Neural cell (in vitro differentiated cells): ENCODE measurements at regions not wholly inside any gene's neighbourhood (a gene's known extent, or its start where the extent isn't known, plus 50 kb on each side); places are given as distances from the start of the nearest gene placed in this dataset.

Source experiments
- H2AFZ ChIP-seq: fragments of 200-600, 300-800 bp; sonication (generic), shearing (Covaris generic); 2 replicates; pipeline ENCODE4 v1.6.0; 2014; ENCODE audit warnings: low read depth, mild to moderate bottlenecking, antibody characterized with exemption, low read length, moderate library complexity
- H3F3A ChIP-seq: fragments of 200-600 bp; shearing (Covaris generic); 2 replicates; pipeline ENCODE4 v1.6.1; 2016; ENCODE audit warnings: mild to moderate bottlenecking, moderate library complexity, mixed read lengths, antibody characterized with exemption, low read length; ENCODE audit not compliant: insufficient read depth, poor library complexity, severe bottlenecking
- H3K27ac ChIP-seq: fragments of 200-600, 300-800 bp; sonication (generic), shearing (Covaris generic); 2 replicates; pipeline ENCODE4 v1.5.1; 2014; ENCODE audit warnings: mild to moderate bottlenecking, low read length, moderate library complexity
- H3K27me3 ChIP-seq: fragments of 300-800, 200-600 bp; sonication (generic), shearing (Covaris generic); 2 replicates; pipeline ENCODE4 v1.6.0; 2014; ENCODE audit warnings: mild to moderate bottlenecking, low read depth, low read length, moderate library complexity; ENCODE audit not compliant: insufficient read depth
- H3K36me3 ChIP-seq: fragments of 300-800, 200-600 bp; sonication (generic), shearing (Covaris generic); 2 replicates; pipeline ENCODE4 v1.5.1; 2014; ENCODE audit warnings: mild to moderate bottlenecking, antibody characterized with exemption, low read length, moderate library complexity; ENCODE audit not compliant: insufficient read depth
- H3K4me2 ChIP-seq: fragments of 300-800, 200-600 bp; sonication (generic), shearing (Covaris generic); 2 replicates; pipeline ENCODE4 v1.6.0; 2014; ENCODE audit warnings: mild to moderate bottlenecking, low read length
- H3K4me3 ChIP-seq: fragments of 300-800, 200-600 bp; sonication (generic), shearing (Covaris generic); 2 replicates; pipeline ENCODE4 v1.5.1; 2014; ENCODE audit warnings: mild to moderate bottlenecking, low read length, moderate library complexity
- H3K79me2 ChIP-seq: fragments of 200-600 bp; shearing (Covaris generic); replicated peaks from 2 replicates; pipeline ENCODE4 v1.6.0; 2014; ENCODE audit warnings: mild to moderate bottlenecking, low read length, moderate library complexity; ENCODE audit not compliant: insufficient read depth
- H3K9ac ChIP-seq: fragments of 300-800, 200-600 bp; sonication (generic), shearing (Covaris generic); 2 replicates; pipeline ENCODE4 v1.6.1; 2016; ENCODE audit warnings: mild to moderate bottlenecking, low read length, mixed read lengths
- H3K9me2 ChIP-seq: fragments of 200-600 bp; shearing (Covaris generic); 2 replicates; pipeline ENCODE4 v1.6.1; 2016; ENCODE audit warnings: mild to moderate bottlenecking, low read length, mixed read lengths; ENCODE audit not compliant: insufficient read depth
- H3K9me3 ChIP-seq: fragments of 200-600, 300-800 bp; sonication (generic), shearing (Covaris generic); 2 replicates; pipeline ENCODE4 v1.6.1; 2016; ENCODE audit warnings: mild to moderate bottlenecking, mixed run types, low read length, moderate library complexity, mixed read lengths
- H4K20me1 ChIP-seq: fragments of 200-600 bp; shearing (Covaris generic); 2 replicates; pipeline ENCODE4 v1.6.1; 2016; ENCODE audit warnings: mild to moderate bottlenecking, mixed run types; ENCODE audit not compliant: insufficient read depth
- CTCF ChIP-seq: fragments of 450-650 bp; IDR thresholded peaks from 2 replicates; pipeline ENCODE4 v1.5.1; 2014; ENCODE audit warnings: antibody characterized with exemption, mild to moderate bottlenecking, moderate library complexity; ENCODE audit not compliant: poor library complexity, severe bottlenecking
- EP300 ChIP-seq: fragments of 450-650 bp; conservative IDR thresholded peaks from 2 replicates; pipeline ENCODE4 v1.6.1; 2014; ENCODE audit warnings: antibody characterized with exemption, mild to moderate bottlenecking, moderate library complexity; ENCODE audit not compliant: poor library complexity, severe bottlenecking
- EZH2 ChIP-seq: fragments of 200-600, 300-800 bp; shearing (Covaris generic), sonication (generic); IDR thresholded peaks from 2 replicates; pipeline ENCODE4 v1.6.1; 2014; ENCODE audit warnings: antibody characterized with exemption, low read length, borderline replicate concordance, mild to moderate bottlenecking; ENCODE audit not compliant: insufficient read depth, poor library complexity, severe bottlenecking
- MXI1 ChIP-seq: fragments of 450-650 bp; conservative IDR thresholded peaks from 2 replicates; pipeline ENCODE4 v1.6.1; 2014; ENCODE audit warnings: antibody characterized with exemption, mild to moderate bottlenecking; ENCODE audit not compliant: poor library complexity, severe bottlenecking
- POLR2AphosphoS5 ChIP-seq: IDR thresholded peaks from 2 replicates; pipeline ENCODE4 v1.6.1; 2012
- RAD21 ChIP-seq: fragments of 450-650 bp; conservative IDR thresholded peaks from 2 replicates; pipeline ENCODE4 v1.6.1; 2014; ENCODE audit warnings: antibody characterized with exemption, mild to moderate bottlenecking, moderate library complexity
- REST ChIP-seq: IDR thresholded peaks from 2 replicates; pipeline ENCODE4 v1.6.1; 2012; ENCODE audit warnings: borderline replicate concordance
- SMC3 ChIP-seq: fragments of 450-650 bp; conservative IDR thresholded peaks from 2 replicates; pipeline ENCODE4 v1.6.1; 2014; ENCODE audit warnings: antibody characterized with exemption, mild to moderate bottlenecking, moderate library complexity; ENCODE audit not compliant: poor library complexity
- TAF1 ChIP-seq: IDR thresholded peaks from 2 replicates; pipeline ENCODE4 v1.6.1; 2012; ENCODE audit warnings: low read depth

DNA sequence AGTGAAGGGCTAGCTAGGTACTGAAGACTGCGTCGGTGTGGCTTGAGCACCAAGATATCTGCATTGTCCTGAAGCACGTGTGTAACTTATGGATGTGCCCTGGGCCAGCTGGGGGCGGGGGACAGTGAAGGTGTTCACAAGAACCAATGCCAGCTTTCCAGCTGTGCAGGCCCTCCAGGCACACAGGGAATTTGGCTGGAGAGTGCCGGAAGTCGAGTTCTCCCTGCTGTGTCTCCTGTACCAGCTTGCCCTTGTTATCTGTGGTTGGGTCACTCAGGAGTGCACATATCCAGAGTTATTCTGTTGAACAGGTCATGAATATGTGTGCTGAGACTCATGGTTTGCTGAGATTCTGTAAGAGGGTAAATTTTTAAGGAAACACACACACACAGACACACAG is 75.9 kb upstream of the CRY1 start:
- Histone ChIP-seq H2AFZ (no peak overlapping the region), H3K79me2 (no peaks in the 10 kb centered on the region), H3K4me3 (no peak overlapping the region), H3K36me3 (no peaks in the 10 kb centered on the region), H3K4me2 (no peak overlapping the region), H3K27me3 (no peaks in the 10 kb centered on the region), H3K9ac (no peak overlapping the region), H3K9me3 (no peaks in the 10 kb centered on the region), H3K27ac (no peak overlapping the region), H3K9me2 (no peaks in the 10 kb centered on the region), H4K20me1 (no peaks in the 10 kb centered on the region), H3F3A (no peaks in the 10 kb centered on the region)
- TF ChIP-seq MXI1, result no peak
- TF ChIP-seq SMC3, result no peak
- TF ChIP-seq POLR2AphosphoS5, result no peak
- no peak for TF ChIP-seq TAF1
- TF ChIP-seq EZH2, result no peak
- no peak for TF ChIP-seq RAD21
- no peak for TF ChIP-seq EP300
- TF ChIP-seq REST, result no peak
- TF ChIP-seq CTCF, result no peak

GRCh38 chr12:107178776-107179175 is 85.4 kb upstream of the CRY1 start:
- Histone ChIP-seq H3K9me3 (peaks cover 6% of the 10 kb centered on the region), H3K27ac (no peak overlapping the region), H3K27me3 (no peaks in the 10 kb centered on the region), H3K4me2 (no peak overlapping the region), H4K20me1 (no peaks in the 10 kb centered on the region), H3K9me2 (no peaks in the 10 kb centered on the region), H3F3A (no peaks in the 10 kb centered on the region), H3K9ac (no peak overlapping the region), H2AFZ (no peak overlapping the region), H3K36me3 (no peaks in the 10 kb centered on the region), H3K79me2 (no peaks in the 10 kb centered on the region), H3K4me3 (no peak overlapping the region)
- TF ChIP-seq REST (no peak), EZH2 (no peak), POLR2AphosphoS5 (no peak), RAD21 (no peak), MXI1 (no peak)
